ENCODE measurements at regions not wholly inside any gene's neighbourhood (a gene's known extent, or its start where the extent isn't known, plus 50 kb on each side); places are given as distances from the start of the nearest gene placed in this dataset.

DNA sequence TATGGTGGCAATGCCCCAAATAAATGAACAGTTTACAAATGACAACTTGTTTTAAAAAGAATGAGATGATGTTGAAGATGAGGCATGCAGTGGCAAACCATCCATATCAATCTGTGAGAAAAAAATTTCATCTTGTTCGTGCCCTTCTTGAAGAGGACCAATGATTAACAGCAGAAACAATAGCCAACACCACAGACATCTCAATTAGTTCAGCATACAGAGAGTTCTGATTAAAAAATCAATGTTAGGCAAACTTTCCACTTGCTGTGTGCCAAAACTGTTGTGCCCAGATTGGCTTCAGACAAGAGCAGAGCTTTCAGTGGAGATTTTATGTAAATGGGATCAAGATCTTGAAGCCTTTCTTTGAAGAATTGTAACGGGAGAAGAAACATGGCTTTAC lies 329.9 kb downstream of the BMP4 start:
- no peaks in the 10 kb centered on the region for H3K4me1 ChIP-seq (ENCODE audit: control insufficient read depth in 2 of 2, insufficient read depth in 2 of 2, low read length in 2 of 2)
- no peaks in the 10 kb centered on the region for H3K79me2 ChIP-seq (ENCODE audit: control insufficient read depth, insufficient read depth, low read length)
- peaks cover 0 to 3% (median 0%) of the 10 kb centered on the region in 4 experiments for H3K27me3 ChIP-seq (replicated peaks in 1 of 4; ENCODE audit: control extremely low read depth in 1 of 4, control insufficient read depth in 3 of 4, insufficient read depth in 4 of 4, low read length in 3 of 4)
- no peak overlapping the region for H3K27ac ChIP-seq (ENCODE audit: low read length in 2 of 2)
- intact Hi-C loops (cut with micrococcal nuclease): no loop called here
- H3K4me1 Mint-ChIP-seq: no peaks in the 10 kb centered on the region
- no peaks in the 10 kb centered on the region for H3K36me3 ChIP-seq (replicated peaks in 1 of 2; ENCODE audit: control extremely low read depth in 1 of 2, control insufficient read depth in 1 of 2, extremely low read depth in 1 of 2, insufficient read depth in 2 of 2, low read length in 1 of 2)
- no peak overlapping the region for H3K4me3 ChIP-seq (ENCODE audit: control extremely low read depth in 1 of 5, extremely low read depth in 1 of 5, insufficient read depth in 1 of 5, low read depth in 2 of 5, low read length in 4 of 5)
- POLR2A ChIA-PET: no interaction called here
- 75% methylated on average over 1 of the region's 2 CpGs for WGBS (ENCODE audit: insufficient coverage)
- H4K20me1 ChIP-seq (ENCODE audit: control insufficient read depth, insufficient read depth, low read length, poor library complexity, severe bottlenecking): no peaks in the 10 kb centered on the region
- no peak for TF ChIP-seq EZH2 (IDR thresholded peaks at IDR 0.05; ENCODE audit: borderline replicate concordance, insufficient read depth, low read depth, low read length, poor library complexity, severe bottlenecking)
- TF ChIP-seq, protein P1, sequence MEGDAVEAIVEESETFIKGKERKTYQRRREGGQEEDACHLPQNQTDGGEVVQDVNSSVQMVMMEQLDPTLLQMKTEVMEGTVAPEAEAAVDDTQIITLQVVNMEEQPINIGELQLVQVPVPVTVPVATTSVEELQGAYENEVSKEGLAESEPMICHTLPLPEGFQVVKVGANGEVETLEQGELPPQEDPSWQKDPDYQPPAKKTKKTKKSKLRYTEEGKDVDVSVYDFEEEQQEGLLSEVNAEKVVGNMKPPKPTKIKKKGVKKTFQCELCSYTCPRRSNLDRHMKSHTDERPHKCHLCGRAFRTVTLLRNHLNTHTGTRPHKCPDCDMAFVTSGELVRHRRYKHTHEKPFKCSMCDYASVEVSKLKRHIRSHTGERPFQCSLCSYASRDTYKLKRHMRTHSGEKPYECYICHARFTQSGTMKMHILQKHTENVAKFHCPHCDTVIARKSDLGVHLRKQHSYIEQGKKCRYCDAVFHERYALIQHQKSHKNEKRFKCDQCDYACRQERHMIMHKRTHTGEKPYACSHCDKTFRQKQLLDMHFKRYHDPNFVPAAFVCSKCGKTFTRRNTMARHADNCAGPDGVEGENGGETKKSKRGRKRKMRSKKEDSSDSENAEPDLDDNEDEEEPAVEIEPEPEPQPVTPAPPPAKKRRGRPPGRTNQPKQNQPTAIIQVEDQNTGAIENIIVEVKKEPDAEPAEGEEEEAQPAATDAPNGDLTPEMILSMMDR (IDR thresholded peaks at IDR 0.05): no peak
- no peak overlapping the region for H2AFZ ChIP-seq (ENCODE audit: insufficient read depth, low read depth, low read length, poor library complexity, severe bottlenecking)
- no peak for ATAC-seq (ENCODE audit: low read depth)
- CTCF ChIA-PET: no interaction called here
- peaks cover 10% of the 10 kb centered on the region for H3K27me3 Mint-ChIP-seq
- no peaks in the 10 kb centered on the region for H3K9me3 Mint-ChIP-seq (ENCODE audit: insufficient read depth)
- no peak overlapping the region for H3K4me2 ChIP-seq (replicated peaks; ENCODE audit: low read depth, low read length, poor library complexity, severe bottlenecking)
- H3K9ac ChIP-seq (ENCODE audit: low read length): no peak overlapping the region
- no peaks in the 10 kb centered on the region for H3K9me3 ChIP-seq (ENCODE audit: control extremely low read depth in 1 of 3, control insufficient read depth in 2 of 3, insufficient read depth in 1 of 3, low read length in 2 of 3)
- no peak overlapping the region for H3K4me3 Mint-ChIP-seq
- no peak for DNase-seq
- H3K27ac Mint-ChIP-seq: no peak overlapping the region

- ATAC-seq (ENCODE audit: low read depth): no peak
- intact Hi-C loops (cut with micrococcal nuclease): no loop called here
- Histone ChIP-seq H3K36me3 (replicated peaks in 1 of 2; ENCODE audit: control extremely low read depth in 1 of 2, control insufficient read depth in 1 of 2, extremely low read depth in 1 of 2, insufficient read depth in 2 of 2, low read length in 1 of 2) (no peaks in the 10 kb centered on the region), H3K9ac (ENCODE audit: low read length) (no peak overlapping the region), H3K9me3 (ENCODE audit: control extremely low read depth in 1 of 3, control insufficient read depth in 2 of 3, insufficient read depth in 1 of 3, low read length in 2 of 3) (no peaks in the 10 kb centered on the region), H2AFZ (ENCODE audit: insufficient read depth, low read depth, low read length, poor library complexity, severe bottlenecking) (no peak overlapping the region), H3K27me3 (replicated peaks in 1 of 4; ENCODE audit: control extremely low read depth in 1 of 4, control insufficient read depth in 3 of 4, insufficient read depth in 4 of 4, low read length in 3 of 4) (no peaks in the 10 kb centered on the region), H3K27ac (ENCODE audit: low read length in 2 of 2) (no peak overlapping the region), H4K20me1 (ENCODE audit: control insufficient read depth, insufficient read depth, low read length, poor library complexity, severe bottlenecking) (no peaks in the 10 kb centered on the region), H3K4me1 (ENCODE audit: control insufficient read depth in 2 of 2, insufficient read depth in 2 of 2, low read length in 2 of 2) (no peaks in the 10 kb centered on the region), H3K4me2 (replicated peaks; ENCODE audit: low read depth, low read length, poor library complexity, severe bottlenecking) (no peak overlapping the region), H3K79me2 (ENCODE audit: control insufficient read depth, insufficient read depth, low read length) (no peaks in the 10 kb centered on the region), H3K4me3 (ENCODE audit: control extremely low read depth in 1 of 5, extremely low read depth in 1 of 5, insufficient read depth in 1 of 5, low read depth in 2 of 5, low read length in 4 of 5) (no peak overlapping the region)
- TF ChIP-seq, protein P1 (IDR thresholded peaks at IDR 0.05): no peak
- no peak for TF ChIP-seq EZH2 (IDR thresholded peaks at IDR 0.05; ENCODE audit: borderline replicate concordance, insufficient read depth, low read depth, low read length, poor library complexity, severe bottlenecking)
- DNase-seq: no peak
- Mint-ChIP-seq H3K27me3 (peaks cover 7% of the 10 kb centered on the region), H3K9me3 (ENCODE audit: insufficient read depth) (no peaks in the 10 kb centered on the region), H3K4me3 (no peak overlapping the region), H3K4me1 (peaks cover 11% of the 10 kb centered on the region), H3K27ac (no peak overlapping the region)
- 100% methylated on average over 2 of the region's 3 CpGs for WGBS (ENCODE audit: insufficient coverage)
- POLR2A ChIA-PET: no interaction called here
- CTCF ChIA-PET: interaction anchor here (1.7 kb wide), 1 partner anchor 10 kb away, joined by 4 read pairs; no protein-coding TSS in a partner anchor
Observed at GRCh38 chr14:53622447-53622846, 334.2 kb downstream of the BMP4 start.

Data from B cell (primary cell).